ENCODE measurements at regions not wholly inside any gene's neighbourhood (a gene's known extent, or its start where the extent isn't known, plus 50 kb on each side); places are given as distances from the start of the nearest gene placed in this dataset.
A peak's percentile ranks its signal among the peaks of the same experiment; 100 is the strongest.

DNA sequence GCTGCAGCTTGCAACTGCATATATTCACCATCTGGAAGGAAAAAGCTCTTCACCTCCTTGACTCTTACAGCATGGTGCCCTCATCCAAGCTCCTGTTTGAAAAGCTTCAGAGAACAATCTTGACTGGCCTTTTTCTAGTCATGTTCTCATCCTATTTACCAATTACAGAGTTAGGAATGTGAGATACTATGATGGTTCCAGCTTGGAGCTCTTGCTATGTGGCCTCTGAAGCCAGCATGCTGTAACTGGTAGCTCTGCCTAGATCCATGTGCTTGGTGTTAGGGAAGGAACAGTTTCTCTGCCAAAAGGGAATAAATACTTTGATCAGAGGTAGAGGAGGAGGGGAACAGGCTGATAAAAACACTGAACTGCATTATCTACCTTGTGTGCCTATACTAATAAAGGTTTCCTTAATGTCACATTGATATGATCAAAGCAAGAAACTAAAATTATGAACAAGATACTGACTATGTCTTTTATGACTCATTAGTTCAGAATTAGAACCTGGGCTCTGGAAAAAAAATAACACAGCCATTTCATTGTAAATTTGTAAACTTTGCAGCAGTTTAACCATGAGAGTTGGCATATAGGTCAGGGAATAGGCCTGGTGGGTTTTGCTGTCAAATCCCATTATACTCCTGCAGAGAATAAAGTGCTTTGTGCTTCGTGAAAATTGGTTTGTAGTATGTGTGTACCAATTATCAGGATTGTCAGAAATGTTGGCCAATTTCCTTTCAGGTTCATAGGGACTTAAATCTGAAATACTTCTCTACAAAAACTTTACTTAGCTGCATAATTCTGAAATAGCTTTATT, 92.7 kb downstream of the LEPR start:
- Histone ChIP-seq H3K36me3 (no peaks in the 10 kb centered on the region), H3K9me3 (no peaks in the 10 kb centered on the region), H3K27me3 (no peaks in the 10 kb centered on the region), H3K4me3 (no peak overlapping the region), H3K4me1 (peaks cover 0 to 19% of the 10 kb centered on the region in 2 donors), H3K27ac (no peak overlapping the region)
- intact Hi-C loops (cut with DNase I) = no loop called here
- TF ChIP-seq, protein P1, sequence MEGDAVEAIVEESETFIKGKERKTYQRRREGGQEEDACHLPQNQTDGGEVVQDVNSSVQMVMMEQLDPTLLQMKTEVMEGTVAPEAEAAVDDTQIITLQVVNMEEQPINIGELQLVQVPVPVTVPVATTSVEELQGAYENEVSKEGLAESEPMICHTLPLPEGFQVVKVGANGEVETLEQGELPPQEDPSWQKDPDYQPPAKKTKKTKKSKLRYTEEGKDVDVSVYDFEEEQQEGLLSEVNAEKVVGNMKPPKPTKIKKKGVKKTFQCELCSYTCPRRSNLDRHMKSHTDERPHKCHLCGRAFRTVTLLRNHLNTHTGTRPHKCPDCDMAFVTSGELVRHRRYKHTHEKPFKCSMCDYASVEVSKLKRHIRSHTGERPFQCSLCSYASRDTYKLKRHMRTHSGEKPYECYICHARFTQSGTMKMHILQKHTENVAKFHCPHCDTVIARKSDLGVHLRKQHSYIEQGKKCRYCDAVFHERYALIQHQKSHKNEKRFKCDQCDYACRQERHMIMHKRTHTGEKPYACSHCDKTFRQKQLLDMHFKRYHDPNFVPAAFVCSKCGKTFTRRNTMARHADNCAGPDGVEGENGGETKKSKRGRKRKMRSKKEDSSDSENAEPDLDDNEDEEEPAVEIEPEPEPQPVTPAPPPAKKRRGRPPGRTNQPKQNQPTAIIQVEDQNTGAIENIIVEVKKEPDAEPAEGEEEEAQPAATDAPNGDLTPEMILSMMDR (IDR thresholded peaks at IDR 0.05) = no peak
- no peak for DNase-seq (ENCODE audit: low spot score in 2 of 2)

DNA sequence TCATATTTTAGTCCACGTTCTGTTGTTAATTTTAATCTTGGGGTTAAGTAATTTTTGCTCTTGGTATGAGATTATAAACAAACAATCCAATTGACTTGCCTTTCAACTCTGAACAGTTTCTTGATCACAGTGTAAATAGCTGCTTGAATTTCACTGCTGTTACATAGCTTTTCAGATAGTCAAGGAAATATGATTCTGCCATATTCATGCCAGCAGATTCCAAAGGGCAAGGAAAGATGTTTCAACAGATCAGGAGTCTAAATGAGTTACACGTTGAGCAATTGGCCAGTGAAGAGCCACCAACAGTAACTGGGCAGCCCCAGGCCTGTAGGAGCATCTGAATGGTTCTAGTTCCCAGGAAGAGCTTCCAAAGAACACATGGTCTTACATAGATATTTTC, 93.6 kb downstream of the LEPR start:
- Histone ChIP-seq H3K36me3 (no peaks in the 10 kb centered on the region), H3K4me3 (no peak overlapping the region), H3K9me3 (no peaks in the 10 kb centered on the region), H3K27me3 (no peaks in the 10 kb centered on the region), H3K27ac (no peak overlapping the region), H3K4me1 (peaks cover 0 to 19% of the 10 kb centered on the region in 2 donors)
- TF ChIP-seq, protein P1 (IDR thresholded peaks at IDR 0.05) = no peak
- DNase-seq (ENCODE audit: low spot score in 2 of 2) = no peak
- intact Hi-C loops (cut with DNase I) = no loop called here

DNA sequence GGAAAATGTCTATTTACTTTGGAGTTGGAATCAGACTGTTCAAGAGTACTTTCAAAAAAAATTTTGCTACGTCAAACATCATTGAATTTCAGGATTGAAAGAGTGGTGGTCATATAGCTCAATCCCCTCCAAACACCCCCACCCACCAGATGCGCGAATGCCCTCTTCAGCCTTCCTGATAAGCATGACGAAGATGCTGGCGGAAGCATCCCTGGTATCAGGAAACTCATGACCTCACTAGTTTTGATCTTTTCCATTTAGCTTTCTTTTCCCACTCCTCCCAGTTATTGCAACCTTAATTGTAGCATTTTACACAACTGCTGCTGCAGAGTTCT, 104.4 kb downstream of the LEPR start:
- Histone ChIP-seq H3K9me3 (no peaks in the 10 kb centered on the region), H3K27me3 (no peaks in the 10 kb centered on the region), H3K4me3 (peak overlapping the region; percentile 61), H3K36me3 (no peaks in the 10 kb centered on the region), H3K4me1 (peaks cover 0 to 23% of the 10 kb centered on the region in 2 donors), H3K27ac (no peak overlapping the region)
- intact Hi-C loops (cut with DNase I) = no loop called here
- TF ChIP-seq, protein P1 (IDR thresholded peaks at IDR 0.05) = no peak
- no peak for DNase-seq (ENCODE audit: low spot score in 2 of 2)

DNA sequence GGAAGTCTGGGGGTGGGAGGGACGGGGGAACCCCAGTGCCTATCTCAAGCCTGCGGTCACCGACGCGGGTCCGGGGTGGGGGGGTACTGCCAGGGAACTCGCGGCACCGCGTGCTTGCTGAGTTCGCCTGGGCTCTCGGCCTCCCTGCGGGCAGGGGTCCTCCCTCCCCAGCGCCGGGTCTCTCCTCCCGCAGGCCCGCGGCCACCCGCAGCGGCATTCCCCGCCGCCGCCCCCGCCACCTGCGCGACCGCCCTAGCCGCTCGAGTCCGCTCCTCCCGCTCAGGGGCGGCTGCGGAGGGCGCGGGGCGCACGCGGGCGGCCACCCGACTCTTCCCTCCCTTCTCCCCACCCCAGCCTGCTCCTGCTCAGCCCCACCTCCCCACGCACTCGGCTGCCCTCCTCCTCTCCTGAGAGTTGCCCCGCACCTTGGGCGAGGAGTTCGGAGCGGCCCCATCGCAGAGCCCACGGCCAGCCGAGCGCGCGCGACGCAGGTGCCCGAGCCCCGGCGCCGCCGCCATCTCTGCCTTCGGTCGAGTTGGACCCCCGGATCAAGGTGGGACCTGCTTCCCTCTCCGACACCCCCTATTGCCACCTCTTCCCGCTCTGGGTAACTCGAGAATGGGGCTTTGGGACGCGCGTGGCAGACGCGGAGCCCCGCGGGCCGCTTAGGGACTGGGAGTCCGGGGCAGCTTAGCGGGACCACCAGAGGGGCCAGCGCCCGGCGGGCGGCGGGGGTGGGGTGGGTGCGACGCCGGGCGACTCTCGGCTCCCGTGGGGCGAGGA, 105.0 kb downstream of the LEPR start:
- peak overlapping the region; percentile 61 for H3K4me3 ChIP-seq
- H3K27me3 ChIP-seq = no peaks in the 10 kb centered on the region
- intact Hi-C loops (cut with DNase I) = no loop called here
- H3K27ac ChIP-seq = peak overlapping the region; percentile 42 to 70
- no peaks in the 10 kb centered on the region for H3K36me3 ChIP-seq
- peaks cover 0 to 23% of the 10 kb centered on the region in 2 donors for H3K4me1 ChIP-seq
- no peak for DNase-seq (ENCODE audit: low spot score in 2 of 2)
- TF ChIP-seq, protein P1 (IDR thresholded peaks at IDR 0.05) = no peak
- H3K9me3 ChIP-seq = no peaks in the 10 kb centered on the region

DNA sequence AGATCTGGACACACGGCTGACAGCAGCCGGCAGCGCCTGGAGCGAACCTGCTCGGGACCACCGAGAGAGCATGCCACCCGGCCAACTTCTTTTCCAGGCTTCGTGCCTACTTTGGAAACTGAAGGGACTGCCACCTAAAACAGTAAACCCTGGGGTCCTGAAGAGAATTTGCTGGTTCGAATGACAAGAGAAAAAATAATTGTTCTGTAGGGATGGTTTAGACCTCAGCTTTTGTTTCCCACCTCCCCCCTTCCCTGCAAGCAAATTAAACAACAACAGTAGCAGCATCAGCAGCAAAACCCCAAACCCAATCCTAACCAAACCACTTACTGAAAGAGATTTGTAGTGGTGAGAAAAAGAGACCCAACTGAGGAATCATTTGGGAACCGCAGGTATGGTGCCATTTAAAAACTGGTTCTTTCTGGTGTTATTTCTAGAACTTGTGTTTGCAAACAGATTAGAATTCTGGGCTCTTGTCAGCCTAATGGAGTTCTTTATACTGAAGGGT, 105.6 kb downstream of the LEPR start:
- DNase-seq (ENCODE audit: low spot score in 2 of 2) = no peak
- intact Hi-C loops (cut with DNase I) = no loop called here
- H3K27ac ChIP-seq = peak overlapping the region; percentile 42 to 70
- H3K36me3 ChIP-seq = no peaks in the 10 kb centered on the region
- no peaks in the 10 kb centered on the region for H3K9me3 ChIP-seq
- peaks cover 0 to 23% of the 10 kb centered on the region in 2 donors for H3K4me1 ChIP-seq
- H3K4me3 ChIP-seq = peak overlapping the region; percentile 61
- TF ChIP-seq, protein P1 (IDR thresholded peaks at IDR 0.05) = no peak
- H3K27me3 ChIP-seq = no peaks in the 10 kb centered on the region
